CMK (cell line): ENCODE measurements at regions not wholly inside any gene's neighbourhood (a gene's known extent, or its start where the extent isn't known, plus 50 kb on each side); places are given as distances from the start of the nearest gene placed in this dataset.
"Not testable (repeated sequence)": the region's sequence is repeated elsewhere in the genome, so short reads cannot be mapped to it uniquely, and the experiment has no call there.

Experiments
- DNase-seq: peaks from one replicate; pipeline ENCODE4 v3.0.0-alpha.2; 2010; ENCODE audit warnings: low read depth

- no peak for DNase-seq
These were observed 80.9 kb upstream of the SLC66A3 start for GRCh38 chr2:11074246-11074820.

GRCh38 chr2:11075221-11075620 lies 80.0 kb upstream of the SLC66A3 start:
- no peak for DNase-seq

DNA sequence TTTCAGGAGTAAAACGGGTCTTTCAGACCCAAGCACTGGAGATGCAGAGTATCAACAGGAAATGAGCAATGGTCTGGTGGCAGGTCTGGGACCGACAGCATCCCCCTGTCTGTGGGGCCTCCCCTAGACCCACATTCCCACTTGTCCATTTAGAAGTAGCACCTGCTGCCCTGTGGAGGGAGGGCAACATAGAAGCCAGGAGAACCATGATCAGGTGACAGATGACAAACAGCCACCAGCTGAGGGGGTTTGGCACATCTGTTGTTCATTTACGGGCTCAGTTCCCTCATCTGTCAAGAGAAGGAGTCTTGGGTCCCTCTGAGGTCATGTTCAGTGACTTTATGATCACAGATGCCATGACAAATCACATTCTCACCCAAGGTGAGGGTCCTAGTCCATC lies 77.9 kb upstream of the SLC66A3 start:
- DNase-seq: no peak

DNA sequence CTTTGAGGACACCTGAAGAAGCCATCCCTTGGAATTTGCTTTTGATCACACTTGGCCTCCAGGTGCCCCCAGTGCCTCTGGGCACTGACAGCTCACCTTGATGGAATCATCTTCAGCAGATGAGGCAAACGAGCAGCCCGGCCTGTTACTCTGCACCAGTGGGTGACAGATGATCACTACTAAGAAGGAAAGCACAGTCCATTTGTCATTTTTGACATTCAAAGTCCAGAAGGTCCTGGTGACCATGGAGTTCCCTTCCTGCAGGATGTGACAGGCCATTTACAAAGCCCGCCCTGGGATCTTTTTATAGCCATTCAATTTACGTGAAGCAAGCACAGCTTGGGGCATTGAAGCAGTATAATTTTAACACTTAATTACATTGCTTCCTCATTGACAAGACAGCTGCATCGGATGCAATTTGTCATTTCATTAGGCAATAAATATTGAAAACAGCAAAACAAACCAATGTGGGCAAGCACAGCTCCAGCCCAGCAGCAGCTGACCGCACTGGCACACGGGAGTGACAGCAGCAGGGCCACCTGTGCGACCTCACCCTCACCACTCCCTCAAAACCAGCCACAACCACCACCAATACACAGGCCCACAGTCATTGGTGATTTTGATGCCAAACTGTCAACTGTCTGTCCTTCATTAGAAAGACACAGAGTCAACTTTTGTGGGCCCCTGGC lies 76.0 kb upstream of the SLC66A3 start:
- DNase-seq: no peak

- no peak for DNase-seq
These were observed 74.8 kb upstream of the SLC66A3 start for GRCh38 chr2:11080253-11081115.

DNA sequence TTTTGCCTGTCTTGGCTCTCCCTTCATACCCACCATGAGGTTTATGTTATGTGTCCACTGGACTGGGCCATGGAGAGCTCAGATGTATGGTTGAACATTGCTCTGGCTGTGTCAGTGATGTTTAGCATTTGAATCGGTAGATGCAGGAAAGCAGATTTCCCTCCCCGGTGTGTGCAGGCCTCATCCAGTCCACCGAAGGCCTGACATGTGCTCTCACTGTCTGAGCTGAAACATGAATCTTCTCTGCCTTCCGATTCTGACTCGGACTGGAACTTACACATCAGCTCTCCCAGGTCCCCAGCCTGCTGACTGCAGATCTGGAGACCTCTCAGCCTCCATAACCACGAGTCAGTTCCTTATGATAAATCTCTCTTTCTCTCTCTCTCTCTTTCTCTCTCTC lies 72.4 kb upstream of the SLC66A3 start:
- DNase-seq: no peak

DNA sequence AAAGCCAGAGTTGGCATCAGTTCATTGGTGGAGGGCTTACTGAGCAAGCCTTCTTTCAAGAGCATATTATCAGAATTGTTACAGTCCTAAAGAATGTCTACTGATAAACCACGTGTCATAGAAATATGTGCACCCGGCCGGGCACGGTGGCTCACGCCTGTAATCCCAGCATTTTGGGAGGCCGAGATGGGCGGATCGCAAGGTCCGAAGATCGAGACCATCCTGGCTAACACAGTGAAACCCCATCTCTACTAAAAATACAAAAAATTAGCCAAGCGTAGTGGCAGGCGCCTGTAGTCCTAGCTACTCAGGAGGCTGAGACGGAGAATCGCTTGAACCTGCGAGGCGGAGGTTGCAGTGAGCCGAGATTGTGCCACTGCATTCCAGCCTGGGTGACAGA lies 66.4 kb upstream of the SLC66A3 start:
- not testable (repeated sequence) for DNase-seq

- DNase-seq: no peak
These were observed 65.1 kb upstream of the SLC66A3 start for GRCh38 chr2:11090187-11090586.

DNA sequence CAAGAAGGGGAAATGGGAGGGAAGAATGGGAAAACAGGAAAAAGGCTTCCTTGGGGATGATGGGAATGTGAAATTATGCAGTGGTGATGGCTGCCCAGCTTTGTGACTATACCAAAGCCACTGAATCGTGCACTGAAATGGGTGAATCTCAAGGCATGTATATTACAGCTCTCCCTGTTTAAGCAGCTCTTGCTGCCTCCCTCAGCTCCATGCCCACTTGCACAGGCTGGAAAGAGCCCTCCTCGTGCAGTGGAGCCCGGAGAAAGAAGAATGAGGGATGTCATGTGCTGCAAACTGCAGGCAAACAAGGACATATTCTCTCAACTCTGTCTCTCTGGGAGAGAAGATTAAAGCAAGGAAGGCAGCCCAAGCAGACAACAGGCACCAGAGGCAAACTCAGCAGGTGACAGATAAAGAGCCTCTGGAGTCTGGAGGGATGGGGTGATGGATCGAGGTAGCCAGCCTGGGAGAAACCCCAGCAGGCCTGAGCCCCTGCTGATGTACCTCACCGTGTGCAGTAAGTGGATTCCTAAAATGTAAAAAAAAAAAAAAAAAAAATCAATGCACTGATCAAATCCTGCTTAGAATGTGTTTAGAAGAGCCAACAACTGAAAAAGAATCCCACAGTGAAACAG lies 62.4 kb upstream of the SLC66A3 start:
- DNase-seq: no peak

- no peak for DNase-seq
These were observed 61.8 kb upstream of the SLC66A3 start for GRCh38 chr2:11093467-11093866.

DNA sequence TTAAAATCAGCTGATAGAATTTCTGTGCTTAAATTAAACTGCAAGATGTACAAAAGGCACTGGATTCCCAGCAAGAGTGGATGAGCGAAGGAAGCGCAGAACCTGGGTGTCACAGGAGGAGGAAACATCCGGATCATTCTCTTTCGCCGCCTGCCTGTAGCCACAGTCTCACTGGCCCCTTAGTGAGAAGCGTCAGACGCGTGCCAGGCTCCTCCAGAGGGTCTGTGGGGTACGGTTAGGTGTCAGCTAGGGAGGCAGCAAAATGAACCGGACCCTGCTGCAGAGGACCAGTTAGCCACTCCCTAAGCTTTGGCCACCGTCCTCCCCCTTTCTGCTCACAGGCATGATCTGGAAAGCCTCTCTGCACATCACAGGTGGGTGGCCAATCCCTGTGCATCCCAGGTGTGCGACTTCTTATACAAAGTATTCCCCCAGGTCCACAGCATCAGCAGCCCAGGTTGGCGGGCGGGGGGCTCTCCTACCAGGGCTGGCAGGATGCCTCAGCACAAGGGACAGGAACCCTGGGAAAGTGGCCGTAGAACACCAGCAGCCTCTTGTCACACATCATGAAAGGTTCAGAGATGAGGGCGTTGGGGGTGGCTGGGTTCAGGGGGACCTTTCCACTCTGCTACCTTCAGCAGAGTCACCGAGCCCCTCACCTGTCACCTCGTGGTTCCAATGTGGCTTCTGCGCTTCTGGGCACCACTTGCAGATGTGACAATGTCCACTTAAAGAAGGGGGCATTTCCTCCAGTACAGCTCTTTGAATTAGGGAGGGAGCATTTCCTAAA lies 61.1 kb upstream of the SLC66A3 start:
- no peak for DNase-seq

DNA sequence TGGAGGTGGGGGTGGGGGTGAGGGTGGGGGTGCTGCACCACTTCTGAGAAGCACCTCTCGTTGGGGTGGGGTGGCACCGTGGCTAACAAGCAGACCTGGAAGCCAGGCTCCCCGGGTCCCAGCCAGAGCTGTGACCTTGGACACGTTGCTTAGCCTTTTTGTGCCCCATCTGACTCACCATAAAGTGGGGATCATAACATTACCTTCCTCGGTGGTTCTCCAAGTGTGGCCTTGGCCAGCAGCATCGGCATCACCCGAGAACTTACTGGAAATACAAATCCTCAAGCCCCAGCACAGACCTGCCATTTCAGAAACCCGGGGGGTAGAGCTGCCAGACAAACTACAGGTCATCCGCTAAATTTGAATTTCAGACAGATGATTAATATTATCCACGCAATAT lies 58.7 kb upstream of the SLC66A3 start:
- DNase-seq: no peak

DNA sequence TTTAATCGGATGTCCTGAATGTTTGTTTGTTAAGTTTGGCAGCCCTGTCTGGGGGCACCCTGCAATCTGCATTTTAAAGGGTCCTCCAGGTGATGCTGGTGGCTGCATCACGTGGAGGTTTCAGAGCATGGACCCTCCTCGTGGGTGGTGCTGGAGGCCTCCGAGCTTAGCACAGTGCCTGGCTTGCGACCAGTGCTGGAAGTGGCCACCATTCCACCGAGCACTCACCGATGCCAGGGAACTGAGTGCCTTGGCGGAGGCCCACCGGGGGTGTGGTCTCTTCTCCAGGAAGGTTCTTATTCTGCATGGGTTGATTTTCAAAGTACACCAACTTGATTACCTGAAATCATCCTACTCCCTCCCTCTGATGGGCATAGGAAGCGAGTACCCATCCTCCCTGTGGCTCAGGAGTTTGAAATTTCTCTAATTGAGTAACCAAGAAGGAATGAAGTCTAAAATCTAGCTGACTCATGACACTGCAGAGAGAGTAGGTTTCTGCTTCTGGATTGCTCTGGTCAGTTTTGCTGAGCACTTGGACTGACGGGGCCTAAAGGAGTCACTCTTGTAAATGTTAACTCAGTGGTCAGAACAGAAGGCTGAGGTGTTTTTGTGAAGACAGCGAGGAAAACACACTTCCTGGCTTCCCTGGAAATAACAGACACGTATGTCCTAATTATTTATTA lies 58.1 kb upstream of the SLC66A3 start:
- DNase-seq: no peak

DNA sequence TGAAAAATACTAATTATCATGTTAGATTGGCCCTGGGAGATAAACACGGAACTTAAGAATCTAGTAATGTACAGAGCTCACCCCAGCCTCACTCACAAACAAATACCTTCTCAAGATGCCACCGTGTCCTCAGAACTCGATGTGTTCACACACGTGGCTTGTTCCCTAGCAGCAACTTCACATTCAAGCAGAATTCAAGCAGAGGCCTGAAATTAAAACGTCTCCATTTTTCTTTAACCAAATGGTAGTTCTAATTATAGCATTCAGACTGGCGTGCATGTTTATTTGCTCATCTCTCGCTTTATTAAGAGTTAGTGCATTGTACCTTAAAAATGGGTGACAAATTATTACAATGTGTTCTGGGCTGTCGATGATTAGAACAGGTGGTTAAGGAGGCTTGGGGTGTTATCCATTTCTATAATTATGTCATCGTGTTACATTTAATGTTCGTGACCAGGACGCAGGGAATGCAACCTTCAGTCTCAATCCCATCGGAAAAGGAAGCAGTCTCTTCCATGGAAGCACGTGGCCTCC lies 57.3 kb upstream of the SLC66A3 start:
- no peak for DNase-seq

DNA sequence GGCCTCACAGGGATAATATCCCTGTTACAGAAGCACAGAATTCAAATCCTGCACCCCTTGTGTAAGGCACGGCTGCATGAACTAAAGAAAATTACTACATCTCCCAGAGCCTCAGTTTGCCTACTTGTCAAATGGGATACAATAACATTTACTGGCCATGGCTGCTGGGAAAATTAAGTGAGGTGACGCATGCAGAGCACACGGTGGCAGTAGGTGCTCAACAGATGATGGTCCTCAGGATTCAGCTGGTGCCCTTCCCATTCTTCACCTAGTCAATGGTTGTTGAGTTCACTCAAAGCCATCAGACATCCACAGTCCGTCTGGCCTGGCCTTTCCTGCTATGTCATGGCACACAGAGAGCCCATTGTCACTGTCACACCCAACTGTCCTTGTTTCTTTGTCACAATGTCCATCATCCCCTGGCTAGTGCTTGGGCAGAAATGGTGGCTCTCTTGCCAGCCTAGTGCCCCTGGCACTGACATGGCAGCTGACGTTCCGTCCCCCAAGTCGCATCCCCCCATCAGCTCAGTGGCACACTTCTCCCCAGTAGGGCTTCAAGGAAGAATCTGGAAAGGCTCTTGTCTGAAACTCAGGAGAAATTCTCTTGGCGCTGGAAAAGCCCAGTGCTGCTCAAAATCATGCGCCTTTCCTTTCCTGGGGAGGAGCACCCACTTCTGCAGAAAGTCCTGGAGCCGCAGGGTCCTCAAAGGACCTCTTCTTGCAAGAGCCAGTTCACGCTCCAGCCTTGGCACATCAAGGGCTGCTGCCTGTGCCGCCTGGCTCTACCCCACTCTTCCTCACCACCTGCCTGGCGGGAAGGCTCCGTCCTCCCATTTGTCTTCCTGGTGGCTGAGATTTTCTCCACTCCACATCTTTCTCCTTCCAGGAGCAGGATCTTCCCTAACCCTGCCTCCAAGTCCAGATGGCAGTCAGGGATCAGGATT lies 55.9 kb upstream of the SLC66A3 start:
- no peak for DNase-seq

GRCh38 chr2:11100130-11100529 lies 55.1 kb upstream of the SLC66A3 start:
- DNase-seq: no peak

GRCh38 chr2:11100976-11101375 lies 54.3 kb upstream of the SLC66A3 start:
- no peak for DNase-seq

DNA sequence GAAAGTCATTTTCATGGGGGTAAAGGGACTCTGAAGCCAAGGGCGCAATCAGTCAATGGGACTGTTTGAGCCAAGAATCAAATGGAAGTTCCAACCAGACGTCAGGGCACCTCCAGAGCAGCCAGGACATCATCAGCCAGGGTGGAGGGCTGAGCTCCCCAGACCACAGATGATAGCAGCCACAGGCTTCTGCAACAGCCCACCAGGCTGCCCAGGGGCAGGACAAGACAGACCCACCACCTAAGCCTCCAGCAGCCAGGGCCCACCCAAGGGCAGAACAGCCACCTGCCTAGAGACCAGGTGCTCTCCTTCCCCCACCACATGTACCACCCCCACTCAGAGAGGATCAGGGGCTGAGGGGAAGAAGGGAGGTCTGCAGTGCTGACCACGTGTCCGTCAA lies 53.8 kb upstream of the SLC66A3 start:
- DNase-seq: no peak

- no peak for DNase-seq
These were observed 52.8 kb upstream of the SLC66A3 start for GRCh38 chr2:11102466-11102865.
